SU-DHL-6 (cell line): ENCODE measurements at regions not wholly inside any gene's neighbourhood (a gene's known extent, or its start where the extent isn't known, plus 50 kb on each side); places are given as distances from the start of the nearest gene placed in this dataset.

ENCODE experiments used
- H2AFZ ChIP-seq: fragments of 200-600 bp; sonication (generic); 2 replicates; pipeline ENCODE4 v1.6.1; 2014; ENCODE audit warnings: low read depth, mild to moderate bottlenecking, moderate library complexity, mixed read lengths, antibody characterized with exemption, low read length; ENCODE audit not compliant: severe bottlenecking
- H3F3A ChIP-seq: fragments of 200-600 bp; shearing (Covaris generic); 2 replicates; pipeline ENCODE4 v1.6.0; 2016; ENCODE audit warnings: antibody characterized with exemption, mild to moderate bottlenecking; ENCODE audit not compliant: insufficient read depth
- H3K27ac ChIP-seq: fragments of 200-600 bp; sonication (generic); 2 replicates; pipeline ENCODE4 v1.5.1; 2016; ENCODE audit warnings: low read depth, mild to moderate bottlenecking, low read length, moderate library complexity, mixed read lengths
- H3K27me3 ChIP-seq: fragments of 200-600 bp; sonication (generic), shearing (Covaris generic); 2 replicates; pipeline ENCODE4 v1.6.0; 2014; ENCODE audit warnings: mild to moderate bottlenecking, low read length
- H3K36me3 ChIP-seq: fragments of 200-600 bp; sonication (generic); 2 replicates; pipeline ENCODE4 v1.6.1; 2014; ENCODE audit warnings: mild to moderate bottlenecking, low read length, mixed read lengths
- H3K4me2 ChIP-seq: fragments of 300-600, 200-600 bp; shearing (Covaris generic), sonication (generic); 2 replicates; pipeline ENCODE4 v1.6.0; 2014; ENCODE audit warnings: low read length, low read depth, mild to moderate bottlenecking; ENCODE audit not compliant: poor library complexity, severe bottlenecking
- H3K4me3 ChIP-seq: fragments of 200-600 bp; sonication (generic); 2 replicates; pipeline ENCODE4 v1.5.1; 2014; ENCODE audit warnings: antibody characterized with exemption, low read length, mild to moderate bottlenecking, mixed read lengths; ENCODE audit not compliant: insufficient read depth, poor library complexity, severe bottlenecking
- H3K79me2 ChIP-seq: fragments of 200-600 bp; sonication (generic); 2 replicates; pipeline ENCODE4 v1.6.1; 2014; ENCODE audit warnings: mild to moderate bottlenecking, low read length, moderate library complexity; ENCODE audit not compliant: insufficient read depth
- H3K9ac ChIP-seq: fragments of 200-600 bp; sonication (generic); 2 replicates; pipeline ENCODE4 v1.7.0; 2014; ENCODE audit warnings: mild to moderate bottlenecking, low read length
- H3K9me2 ChIP-seq: fragments of 200-600 bp; sonication (generic); replicated peaks from 2 replicates; pipeline ENCODE4 v1.6.1; 2014; ENCODE audit warnings: low read length; ENCODE audit not compliant: insufficient read depth
- H3K9me3 ChIP-seq: fragments of 200-600 bp; sonication (generic); 2 replicates; pipeline ENCODE4 v1.6.1; 2014; ENCODE audit warnings: low read length, mixed read lengths; ENCODE audit not compliant: insufficient read depth
- H4K20me1 ChIP-seq: fragments of 200-600 bp; sonication (generic); 2 replicates; pipeline ENCODE4 v1.6.1; 2014; ENCODE audit warnings: low read depth, mild to moderate bottlenecking, antibody characterized with exemption, low read length, moderate library complexity, mixed read lengths
- CTCF ChIP-seq: fragments of 200-600 bp; sonication (generic); IDR thresholded peaks from one replicate; pipeline ENCODE4 v1.5.1; 2017; ENCODE audit warnings: antibody characterized with exemption, mild to moderate bottlenecking, low read length, moderate library complexity; ENCODE audit not compliant: insufficient read depth, poor library complexity, severe bottlenecking
- EZH2phosphoT487 ChIP-seq: fragments of 200-600 bp; sonication (generic), shearing (Covaris generic); conservative IDR thresholded peaks from 2 replicates; pipeline ENCODE4 v1.6.1; 2018; ENCODE audit warnings: mild to moderate bottlenecking, antibody characterized with exemption, low read length, moderate library complexity, mixed read lengths

- H2AFZ ChIP-seq: no peak overlapping the region
- H3K9me3 ChIP-seq: no peaks in the 10 kb centered on the region
- no peak overlapping the region for H3K27ac ChIP-seq
- H3K79me2 ChIP-seq: no peaks in the 10 kb centered on the region
- no peaks in the 10 kb centered on the region for H3F3A ChIP-seq
- H3K9me2 ChIP-seq: no peaks in the 10 kb centered on the region
- no peak overlapping the region for H3K4me3 ChIP-seq
- H3K36me3 ChIP-seq: no peaks in the 10 kb centered on the region
- H3K9ac ChIP-seq: no peak overlapping the region
- no peaks in the 10 kb centered on the region for H3K27me3 ChIP-seq
- H3K4me2 ChIP-seq: no peak overlapping the region
- TF ChIP-seq CTCF (no peak), EZH2phosphoT487 (no peak)
- no peaks in the 10 kb centered on the region for H4K20me1 ChIP-seq
Observed at GRCh38 chr6:74137911-74138310, 441.9 kb downstream of the CD109 start.

- no peak overlapping the region for H2AFZ ChIP-seq
- H3K9me3 ChIP-seq: no peaks in the 10 kb centered on the region
- no peaks in the 10 kb centered on the region for H3K9me2 ChIP-seq
- no peak overlapping the region for H3K4me3 ChIP-seq
- TF ChIP-seq CTCF (no peak), EZH2phosphoT487 (no peak)
- H3K79me2 ChIP-seq: no peaks in the 10 kb centered on the region
- H3F3A ChIP-seq: no peaks in the 10 kb centered on the region
- no peak overlapping the region for H3K27ac ChIP-seq
- H3K36me3 ChIP-seq: no peaks in the 10 kb centered on the region
- no peaks in the 10 kb centered on the region for H4K20me1 ChIP-seq
- no peaks in the 10 kb centered on the region for H3K27me3 ChIP-seq
- H3K9ac ChIP-seq: no peak overlapping the region
- H3K4me2 ChIP-seq: no peak overlapping the region
Observed at GRCh38 chr6:74134327-74134726, 438.3 kb downstream of the CD109 start.

GRCh38 chr6:74133073-74133472 lies 437.1 kb downstream of the CD109 start:
- Histone ChIP-seq H3K27ac (no peak overlapping the region), H3K27me3 (no peaks in the 10 kb centered on the region), H3K79me2 (no peaks in the 10 kb centered on the region), H3F3A (no peaks in the 10 kb centered on the region), H3K9me2 (no peaks in the 10 kb centered on the region), H3K9me3 (no peaks in the 10 kb centered on the region), H3K4me2 (no peak overlapping the region), H3K4me3 (no peak overlapping the region), H2AFZ (no peak overlapping the region), H3K36me3 (no peaks in the 10 kb centered on the region), H4K20me1 (no peaks in the 10 kb centered on the region), H3K9ac (no peak overlapping the region)
- no peak for TF ChIP-seq EZH2phosphoT487
- no peak for TF ChIP-seq CTCF
